Cardiac muscle cell (in vitro differentiated cells and primary cell): ENCODE measurements at regions not wholly inside any gene's neighbourhood (a gene's known extent, or its start where the extent isn't known, plus 50 kb on each side); places are given as distances from the start of the nearest gene placed in this dataset.

Experiments used
- DNase-seq, 2 donors: peaks; one replicate each; pipeline versions ENCODE4 v3.0.0 to v3.0.0-alpha.2; 2010 to 2017; ENCODE audit warnings: low read depth in 1 of 2, low spot score in 1 of 2
- H3K27ac ChIP-seq: fragments of 200-600 bp; sonication (generic); 2 replicates; pipeline ENCODE4 v1.5.1; 2016
- H3K27me3 ChIP-seq: fragments of 200-600 bp; sonication (generic); 2 replicates; pipeline ENCODE4 v1.6.0; 2016; ENCODE audit warnings: control low read depth
- H3K36me3 ChIP-seq: fragments of 200-600 bp; sonication (generic); 2 replicates; pipeline ENCODE4 v1.5.1; 2016; ENCODE audit warnings: control low read depth
- H3K4me1 ChIP-seq: fragments of 200-600 bp; sonication (generic); 2 replicates; pipeline ENCODE4 v1.8.1; 2017; ENCODE audit warnings: low read depth, mild to moderate bottlenecking, mixed run types
- H3K4me3 ChIP-seq: fragments of 200-600 bp; sonication (generic); 2 replicates; pipeline ENCODE4 v1.5.1; 2016; ENCODE audit warnings: mild to moderate bottlenecking
- H3K9me3 ChIP-seq: fragments of 200-600 bp; sonication (generic); 2 replicates; pipeline ENCODE4 v1.5.1; 2017; ENCODE audit warnings: low read depth, mild to moderate bottlenecking, control low read depth
- TF ChIP-seq, protein P1 (sequence below): IDR thresholded peaks from 2 replicates; pipeline ENCODE4 v1.5.1; 2012; ENCODE audit warnings: low read depth, mild to moderate bottlenecking, low read length

GRCh38 chr18:65414501-65414900 is 336.3 kb upstream of the CDH7 start:
- H3K4me3 ChIP-seq, result no peak overlapping the region
- no peak for DNase-seq
- TF ChIP-seq, protein P1, sequence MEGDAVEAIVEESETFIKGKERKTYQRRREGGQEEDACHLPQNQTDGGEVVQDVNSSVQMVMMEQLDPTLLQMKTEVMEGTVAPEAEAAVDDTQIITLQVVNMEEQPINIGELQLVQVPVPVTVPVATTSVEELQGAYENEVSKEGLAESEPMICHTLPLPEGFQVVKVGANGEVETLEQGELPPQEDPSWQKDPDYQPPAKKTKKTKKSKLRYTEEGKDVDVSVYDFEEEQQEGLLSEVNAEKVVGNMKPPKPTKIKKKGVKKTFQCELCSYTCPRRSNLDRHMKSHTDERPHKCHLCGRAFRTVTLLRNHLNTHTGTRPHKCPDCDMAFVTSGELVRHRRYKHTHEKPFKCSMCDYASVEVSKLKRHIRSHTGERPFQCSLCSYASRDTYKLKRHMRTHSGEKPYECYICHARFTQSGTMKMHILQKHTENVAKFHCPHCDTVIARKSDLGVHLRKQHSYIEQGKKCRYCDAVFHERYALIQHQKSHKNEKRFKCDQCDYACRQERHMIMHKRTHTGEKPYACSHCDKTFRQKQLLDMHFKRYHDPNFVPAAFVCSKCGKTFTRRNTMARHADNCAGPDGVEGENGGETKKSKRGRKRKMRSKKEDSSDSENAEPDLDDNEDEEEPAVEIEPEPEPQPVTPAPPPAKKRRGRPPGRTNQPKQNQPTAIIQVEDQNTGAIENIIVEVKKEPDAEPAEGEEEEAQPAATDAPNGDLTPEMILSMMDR, result no peak

DNA sequence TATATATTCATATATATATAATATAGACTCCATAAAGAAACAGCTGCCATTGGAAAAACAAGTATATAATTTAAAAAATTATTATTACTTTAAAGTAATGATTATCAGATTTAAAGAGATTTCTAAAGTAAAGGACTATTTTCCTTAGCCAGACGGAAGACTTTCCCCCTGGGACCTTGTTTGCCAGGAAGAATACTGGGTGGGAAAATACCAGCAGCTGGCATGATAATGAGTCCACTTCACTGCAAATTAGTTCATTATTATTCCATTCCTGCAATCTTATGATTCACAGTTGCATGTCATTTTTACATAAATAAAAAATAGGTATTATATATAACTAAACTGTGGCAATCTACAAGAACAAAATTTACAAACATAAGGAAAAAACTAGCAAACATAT is 339.8 kb upstream of the CDH7 start:
- H3K4me3 ChIP-seq, result no peak overlapping the region
- no peaks in the 10 kb centered on the region for H3K36me3 ChIP-seq
- TF ChIP-seq, protein P1, result no peak
- DNase-seq, result no peak
- H3K9me3 ChIP-seq, result no peaks in the 10 kb centered on the region
- H3K27me3 ChIP-seq, result no peaks in the 10 kb centered on the region
- H3K4me1 ChIP-seq, result no peaks in the 10 kb centered on the region
- H3K27ac ChIP-seq, result no peak overlapping the region

More at GRCh38 chr18:65414501-65414900, 336.3 kb upstream of the CDH7 start:
- Histone ChIP-seq H3K9me3 (no peaks in the 10 kb centered on the region), H3K27ac (no peak overlapping the region), H3K27me3 (no peaks in the 10 kb centered on the region), H3K36me3 (no peaks in the 10 kb centered on the region), H3K4me1 (no peaks in the 10 kb centered on the region)

DNA sequence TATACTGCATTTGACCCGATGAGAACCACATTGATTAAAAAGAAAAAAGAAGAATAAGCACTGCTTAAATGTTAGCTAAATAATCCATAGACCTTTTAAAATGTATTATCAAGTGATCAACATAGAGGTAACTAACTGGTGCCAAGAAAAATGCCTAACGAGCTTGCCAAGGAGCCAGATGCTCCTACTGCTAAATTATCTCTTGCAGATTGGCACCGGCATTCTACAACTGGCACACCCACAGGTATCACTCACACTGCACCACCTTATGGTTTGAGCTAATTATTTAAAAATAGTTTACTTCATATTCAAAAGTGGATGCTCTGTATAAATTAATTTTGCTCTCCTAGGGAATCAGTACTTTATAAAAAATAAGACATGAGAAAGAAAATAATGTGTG is 341.6 kb upstream of the CDH7 start:
- Histone ChIP-seq H3K4me1 (no peaks in the 10 kb centered on the region), H3K9me3 (no peaks in the 10 kb centered on the region), H3K36me3 (no peaks in the 10 kb centered on the region), H3K27me3 (no peaks in the 10 kb centered on the region), H3K4me3 (no peak overlapping the region), H3K27ac (no peak overlapping the region)
- no peak for DNase-seq
- TF ChIP-seq, protein P1, result no peak

- TF ChIP-seq, protein P1, result no peak
- Histone ChIP-seq H3K36me3 (no peaks in the 10 kb centered on the region), H3K27me3 (no peaks in the 10 kb centered on the region)
These were observed 347.3 kb upstream of the CDH7 start for GRCh38 chr18:65403534-65403933.

GRCh38 chr18:65399091-65399490 is 351.7 kb upstream of the CDH7 start:
- no peak overlapping the region for H3K4me3 ChIP-seq
- H3K9me3 ChIP-seq, result no peaks in the 10 kb centered on the region
- H3K27me3 ChIP-seq, result no peaks in the 10 kb centered on the region
- H3K36me3 ChIP-seq, result no peaks in the 10 kb centered on the region
- TF ChIP-seq, protein P1, result no peak
- no peak overlapping the region for H3K27ac ChIP-seq
- H3K4me1 ChIP-seq, result no peaks in the 10 kb centered on the region
- DNase-seq, result no peak

More at GRCh38 chr18:65403534-65403933, 347.3 kb upstream of the CDH7 start:
- Histone ChIP-seq H3K9me3 (no peaks in the 10 kb centered on the region), H3K4me1 (no peaks in the 10 kb centered on the region), H3K27ac (no peak overlapping the region), H3K4me3 (no peak overlapping the region)
- DNase-seq, result no peak
